A172 (cell line): ENCODE measurements at regions not wholly inside any gene's neighbourhood (a gene's known extent, or its start where the extent isn't known, plus 50 kb on each side); places are given as distances from the start of the nearest gene placed in this dataset.

Experiments used
- DNase-seq: peaks from one replicate; pipeline ENCODE4 v3.0.0-alpha.2; 2015; ENCODE audit warnings: low spot score

DNA sequence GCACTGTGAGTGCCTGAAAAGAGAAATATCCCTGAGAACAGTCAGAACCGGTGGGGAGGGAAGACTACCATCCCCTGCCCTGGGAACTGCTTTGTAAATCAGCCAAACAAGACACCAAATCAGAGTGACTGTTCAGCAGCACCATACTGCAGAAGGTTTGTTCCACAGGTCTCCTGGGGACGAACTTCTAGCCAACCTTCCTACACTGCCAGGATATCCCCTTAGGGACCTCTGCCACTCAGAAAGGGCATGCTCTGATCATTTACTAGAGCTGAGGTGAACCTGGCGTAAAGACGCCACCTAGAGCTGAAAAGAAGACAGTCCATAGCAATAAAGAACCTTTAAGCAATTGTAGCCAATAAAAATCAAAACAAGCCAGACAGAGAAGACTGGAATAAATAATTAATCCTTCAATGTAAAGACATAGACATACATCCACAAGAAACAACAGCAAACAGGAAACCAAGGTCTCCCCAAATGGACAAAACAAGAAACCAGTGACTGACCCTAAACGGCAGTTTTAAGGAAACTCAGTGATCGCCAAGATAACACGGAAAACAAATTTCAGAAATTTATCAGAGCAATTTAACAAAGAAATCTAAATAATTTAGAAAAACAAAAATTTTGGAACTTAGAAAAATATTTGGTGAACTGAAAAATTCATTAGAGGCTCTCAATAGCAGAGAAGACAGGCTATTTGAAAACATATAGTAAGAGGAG is 228.1 kb upstream of the AMIGO2 start:
- DNase-seq, result peak; percentile 79

DNA sequence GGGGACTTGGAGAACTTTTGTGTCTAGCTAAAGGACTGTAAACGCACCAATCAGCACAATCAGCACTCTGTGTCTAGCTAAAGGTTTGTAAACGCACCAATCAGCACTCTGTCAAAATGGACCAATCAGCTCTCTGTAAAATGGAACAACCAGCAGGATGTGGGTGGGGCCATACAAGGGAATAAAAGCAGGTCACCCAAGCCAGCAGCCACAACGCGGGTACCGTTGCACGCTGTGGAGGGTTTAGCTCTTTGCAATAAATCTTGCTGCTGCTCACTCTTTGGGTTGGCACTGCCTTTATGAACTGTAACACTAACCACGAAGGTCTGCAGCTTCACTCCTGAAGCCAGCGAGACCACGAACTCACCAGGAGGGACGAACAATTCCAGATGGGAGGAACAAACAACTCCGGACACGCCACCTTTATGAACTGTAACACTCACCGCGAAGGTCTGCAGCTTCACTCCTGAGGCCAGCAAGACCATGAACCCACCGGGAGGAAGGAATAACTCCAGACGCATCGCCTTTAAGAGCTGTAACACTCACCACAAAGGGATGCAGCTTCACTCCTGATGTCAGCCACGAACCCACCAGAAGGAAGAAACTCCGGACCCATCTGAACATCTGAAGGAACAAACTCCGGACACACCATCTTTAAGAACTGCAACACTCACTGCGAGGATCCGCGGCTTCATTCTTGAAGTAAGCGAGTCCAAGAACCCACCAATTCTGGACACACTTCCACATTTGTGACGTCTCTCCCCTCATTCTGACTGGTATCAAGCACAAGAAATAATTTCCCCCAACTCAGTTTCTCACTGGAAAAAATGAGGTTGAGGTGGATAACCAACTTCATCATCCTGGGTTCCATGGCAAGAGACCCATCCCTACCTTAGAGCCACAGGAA is 227.3 kb upstream of the AMIGO2 start:
- DNase-seq, result peak; percentile 46

DNA sequence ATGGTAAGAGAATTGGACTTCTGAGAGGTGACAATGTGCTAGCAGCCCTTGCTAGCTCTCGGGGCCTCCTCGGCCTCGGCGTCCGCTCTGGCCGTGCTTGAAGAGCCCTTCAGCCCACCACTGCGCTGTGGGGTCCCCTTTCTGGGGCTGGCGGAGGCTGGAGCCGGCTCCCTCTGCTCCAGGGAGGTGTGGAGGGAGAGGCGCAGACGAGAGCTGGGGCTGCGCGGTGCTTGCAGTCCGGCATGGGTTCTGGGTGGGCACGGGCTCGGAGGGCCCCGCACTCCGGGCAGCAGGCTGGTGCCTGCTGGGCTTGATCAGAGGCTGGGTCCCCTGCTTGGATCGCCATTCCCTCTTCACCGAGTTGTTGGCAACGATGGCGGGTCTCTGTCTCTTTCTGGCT is 226.4 kb upstream of the AMIGO2 start:
- DNase-seq, result no peak

DNA sequence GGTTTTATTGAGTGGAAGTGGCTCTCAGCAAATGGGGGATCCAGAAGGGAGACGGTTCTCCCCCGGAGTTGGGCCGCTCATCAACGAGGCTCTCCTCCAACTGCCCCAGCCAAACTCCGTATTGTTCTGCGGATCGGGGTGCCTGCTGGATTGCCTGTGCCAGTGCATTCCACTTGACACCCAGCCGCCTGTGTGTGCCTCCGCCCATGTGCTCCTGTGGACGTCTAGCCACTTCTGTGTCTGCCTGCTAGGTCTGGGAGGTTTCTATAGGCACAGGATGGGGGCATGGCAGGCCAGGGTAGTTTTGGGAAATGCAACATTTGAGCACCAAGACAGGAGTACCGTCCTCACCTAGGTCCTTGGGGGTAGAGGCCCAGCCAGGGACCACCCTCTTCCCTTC is 225.7 kb upstream of the AMIGO2 start:
- no peak for DNase-seq

DNA sequence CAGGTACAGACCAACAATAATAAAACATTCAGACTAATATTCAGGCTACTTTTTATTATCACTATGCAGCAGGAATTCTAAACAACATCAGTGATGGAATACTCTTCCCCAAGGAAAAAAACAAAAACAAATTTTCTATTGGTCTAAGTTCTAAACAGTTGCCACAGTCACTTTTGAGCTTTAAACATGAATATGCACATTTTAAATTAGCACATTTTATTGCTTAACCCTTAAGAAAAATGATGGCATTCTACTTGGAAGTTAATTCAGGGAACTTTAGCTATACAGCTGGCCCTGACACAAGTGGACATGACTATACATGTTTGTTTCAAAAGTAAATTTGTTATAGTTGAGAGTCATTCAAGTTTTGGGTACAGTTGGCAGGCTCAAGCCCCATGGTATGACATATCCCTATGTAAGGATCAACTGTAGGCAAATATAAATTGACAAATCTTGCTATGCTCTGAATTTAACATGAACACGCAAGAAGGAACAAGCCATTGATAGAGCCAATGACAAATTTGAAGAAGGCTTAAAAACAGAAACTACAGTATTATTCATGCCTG is 224.3 kb upstream of the AMIGO2 start:
- DNase-seq, result no peak

DNA sequence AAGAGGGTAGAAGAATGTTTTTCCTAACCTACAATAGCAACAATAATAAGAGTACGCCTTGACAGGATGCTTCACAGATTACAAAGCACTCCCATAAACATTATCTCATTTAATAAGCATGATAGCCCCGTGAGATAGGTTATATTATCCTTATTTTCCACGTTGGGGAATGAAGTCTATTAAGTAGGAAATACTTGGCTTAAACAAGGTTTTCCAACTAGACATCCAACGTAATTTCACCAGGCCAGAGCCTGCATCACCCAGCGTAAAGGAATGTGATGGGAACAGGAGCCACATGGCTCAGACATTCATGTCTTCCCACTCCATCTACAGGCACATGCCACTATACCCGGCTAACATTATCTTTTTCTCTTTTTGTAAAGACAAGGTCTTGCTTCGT is 223.4 kb upstream of the AMIGO2 start:
- DNase-seq, result no peak

DNA sequence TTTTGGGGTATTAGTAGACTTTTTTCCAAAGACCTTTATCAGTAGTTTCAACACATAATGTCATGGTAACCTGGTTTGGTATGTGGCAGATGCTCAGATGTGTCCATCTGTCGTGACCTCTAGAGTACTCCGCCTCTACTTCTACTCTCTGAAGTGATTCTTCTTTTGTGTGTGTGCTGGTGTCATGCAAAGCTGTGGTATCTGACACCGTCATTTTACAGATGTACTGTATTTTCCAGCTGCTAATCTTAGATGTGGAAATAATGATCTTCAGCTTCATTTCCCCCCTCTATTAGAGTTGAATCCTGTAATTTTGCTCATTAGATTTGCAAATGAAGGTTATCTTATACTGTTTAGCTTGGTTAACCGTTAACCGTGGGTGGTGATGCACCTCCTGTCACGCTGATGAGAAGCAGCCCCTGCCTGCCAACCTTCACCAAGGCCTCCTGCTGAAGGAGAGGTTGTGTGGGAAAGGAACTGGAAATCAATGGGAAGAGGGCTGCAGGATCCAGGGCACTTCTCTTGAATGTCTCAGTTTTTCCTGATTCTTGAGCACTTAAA is 222.4 kb upstream of the AMIGO2 start:
- no peak for DNase-seq

DNA sequence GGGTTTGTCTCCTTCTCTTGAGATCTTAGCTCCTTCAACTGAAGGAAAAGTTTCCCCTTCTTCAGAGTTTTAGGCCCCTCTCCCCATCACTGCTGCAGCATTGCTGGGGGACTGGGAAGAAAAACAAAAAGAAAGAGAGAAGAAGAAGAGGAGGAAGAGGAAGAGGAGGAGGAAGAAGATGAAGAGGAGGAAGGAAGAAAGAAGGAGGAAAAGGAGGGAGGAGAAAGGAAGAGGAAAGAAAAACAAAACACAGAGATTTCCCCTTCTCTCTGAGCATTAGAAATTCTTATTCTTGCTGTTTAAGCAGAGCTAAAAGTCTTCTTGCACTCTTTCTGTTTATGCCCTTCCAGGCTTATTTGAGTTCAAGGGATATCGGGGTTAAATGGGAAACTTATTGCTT is 219.8 kb upstream of the AMIGO2 start:
- DNase-seq, result no peak

DNA sequence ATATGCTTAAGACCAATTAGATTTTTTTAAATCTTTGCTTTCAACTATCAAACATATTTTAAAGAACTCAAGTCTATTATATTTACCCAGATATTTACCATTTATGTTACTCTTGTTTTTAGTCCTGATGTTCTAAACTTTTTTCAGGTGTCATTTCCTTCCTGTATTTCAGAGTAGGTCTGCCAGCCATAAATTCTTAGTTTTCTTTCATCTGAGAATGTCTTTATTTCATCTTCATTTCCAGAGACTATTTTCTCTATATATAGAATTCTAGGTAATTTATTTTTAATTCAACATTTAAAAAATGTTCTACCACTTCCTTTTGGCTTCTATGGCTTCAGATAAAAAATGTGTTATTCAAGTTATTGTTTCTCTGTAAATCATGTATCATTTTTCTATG is 218.2 kb upstream of the AMIGO2 start:
- DNase-seq, result no peak

DNA sequence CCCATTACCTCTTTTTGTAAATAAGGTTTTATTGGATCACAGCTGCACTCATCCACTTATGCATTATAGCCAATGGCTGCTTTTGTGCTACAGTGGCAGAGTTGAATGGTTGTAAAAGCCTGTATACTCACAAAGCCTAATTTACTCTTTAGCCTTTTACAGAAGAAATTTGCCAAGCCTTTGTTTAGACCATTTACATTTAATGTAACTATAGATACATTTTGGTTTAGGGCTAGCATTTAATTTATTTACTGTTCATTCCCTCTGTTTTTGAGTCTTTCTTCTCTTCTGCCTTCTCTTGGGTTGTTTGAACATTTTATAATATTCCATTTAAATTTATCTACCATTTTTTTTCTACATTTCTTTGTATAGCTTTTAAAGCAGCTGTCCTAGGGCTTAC is 217.1 kb upstream of the AMIGO2 start:
- no peak for DNase-seq

DNA sequence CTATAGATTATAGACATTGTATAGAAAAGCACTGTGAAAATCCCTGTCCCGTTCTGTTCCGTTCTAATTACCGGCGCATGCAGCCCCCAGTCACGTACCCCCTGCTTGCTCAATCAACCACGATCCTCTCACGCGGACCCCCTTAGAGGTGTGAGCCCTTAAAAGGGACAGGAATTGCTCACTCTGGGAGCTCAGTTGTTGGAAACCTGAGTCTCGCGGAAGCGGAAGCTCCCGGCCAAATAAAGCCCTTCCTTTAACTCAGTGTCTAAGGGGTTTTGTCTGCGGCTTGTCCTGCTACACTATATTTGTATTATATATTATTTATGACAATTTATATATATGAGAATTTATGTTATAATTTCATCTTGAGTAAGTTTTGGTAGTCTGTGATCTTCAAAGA is 213.6 kb upstream of the AMIGO2 start:
- DNase-seq, result no peak

DNA sequence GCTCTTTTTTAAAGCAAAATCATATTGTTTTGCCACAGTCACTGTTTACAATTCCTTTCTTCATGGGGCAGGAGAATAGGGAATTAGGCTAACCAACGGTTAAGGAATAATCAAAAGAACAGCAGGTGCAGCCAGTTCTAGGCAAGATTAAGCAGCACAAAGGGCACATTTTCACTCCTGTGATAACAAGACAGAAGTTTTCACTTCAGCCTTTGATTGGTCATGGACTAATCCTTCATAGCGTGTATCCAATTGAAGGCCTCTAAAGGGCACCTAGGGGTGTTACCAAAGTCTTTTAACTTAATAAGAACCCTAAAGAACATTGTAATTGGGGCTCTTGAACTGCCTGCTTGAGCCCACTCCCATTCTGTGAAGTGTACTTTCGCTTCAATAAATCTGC is 206.9 kb upstream of the AMIGO2 start:
- no peak for DNase-seq
